Coronary artery (tissue), 2 donors: ENCODE measurements at regions not wholly inside any gene's neighbourhood (a gene's known extent, or its start where the extent isn't known, plus 50 kb on each side); places are given as distances from the start of the nearest gene placed in this dataset.

Source experiments
- DNase-seq: peaks from one replicate; pipeline ENCODE4 v3.0.0-alpha.2; 2017; ENCODE audit warnings: low spot score
- H3K27ac ChIP-seq, 2 donors: fragments of 200-600 bp; sonication (generic); one replicate each; pipeline ENCODE4 v1.5.1; 2016 to 2019
- H3K4me3 ChIP-seq: fragments of 200-600 bp; sonication (generic); 2 replicates; pipeline ENCODE4 v1.5.1; 2016; ENCODE audit warnings: mild to moderate bottlenecking, moderate library complexity
- TF ChIP-seq, protein P1 (sequence below): fragments of 200-600 bp; sonication (generic); IDR thresholded peaks from one replicate; pipeline ENCODE4 v1.5.1; 2019; ENCODE audit warnings: antibody characterized with exemption

GRCh38 chr2:180130403-180130802, 123.3 kb upstream of the CWC22 start:
- H3K27ac ChIP-seq, result no peak overlapping the region
- no peak for DNase-seq
- TF ChIP-seq, protein P1, sequence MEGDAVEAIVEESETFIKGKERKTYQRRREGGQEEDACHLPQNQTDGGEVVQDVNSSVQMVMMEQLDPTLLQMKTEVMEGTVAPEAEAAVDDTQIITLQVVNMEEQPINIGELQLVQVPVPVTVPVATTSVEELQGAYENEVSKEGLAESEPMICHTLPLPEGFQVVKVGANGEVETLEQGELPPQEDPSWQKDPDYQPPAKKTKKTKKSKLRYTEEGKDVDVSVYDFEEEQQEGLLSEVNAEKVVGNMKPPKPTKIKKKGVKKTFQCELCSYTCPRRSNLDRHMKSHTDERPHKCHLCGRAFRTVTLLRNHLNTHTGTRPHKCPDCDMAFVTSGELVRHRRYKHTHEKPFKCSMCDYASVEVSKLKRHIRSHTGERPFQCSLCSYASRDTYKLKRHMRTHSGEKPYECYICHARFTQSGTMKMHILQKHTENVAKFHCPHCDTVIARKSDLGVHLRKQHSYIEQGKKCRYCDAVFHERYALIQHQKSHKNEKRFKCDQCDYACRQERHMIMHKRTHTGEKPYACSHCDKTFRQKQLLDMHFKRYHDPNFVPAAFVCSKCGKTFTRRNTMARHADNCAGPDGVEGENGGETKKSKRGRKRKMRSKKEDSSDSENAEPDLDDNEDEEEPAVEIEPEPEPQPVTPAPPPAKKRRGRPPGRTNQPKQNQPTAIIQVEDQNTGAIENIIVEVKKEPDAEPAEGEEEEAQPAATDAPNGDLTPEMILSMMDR, result no peak
- H3K4me3 ChIP-seq, result no peak overlapping the region

GRCh38 chr2:180128861-180129260, 121.8 kb upstream of the CWC22 start:
- TF ChIP-seq, protein P1, result no peak
- Histone ChIP-seq H3K4me3 (no peak overlapping the region), H3K27ac (no peak overlapping the region)
- DNase-seq, result no peak

DNA sequence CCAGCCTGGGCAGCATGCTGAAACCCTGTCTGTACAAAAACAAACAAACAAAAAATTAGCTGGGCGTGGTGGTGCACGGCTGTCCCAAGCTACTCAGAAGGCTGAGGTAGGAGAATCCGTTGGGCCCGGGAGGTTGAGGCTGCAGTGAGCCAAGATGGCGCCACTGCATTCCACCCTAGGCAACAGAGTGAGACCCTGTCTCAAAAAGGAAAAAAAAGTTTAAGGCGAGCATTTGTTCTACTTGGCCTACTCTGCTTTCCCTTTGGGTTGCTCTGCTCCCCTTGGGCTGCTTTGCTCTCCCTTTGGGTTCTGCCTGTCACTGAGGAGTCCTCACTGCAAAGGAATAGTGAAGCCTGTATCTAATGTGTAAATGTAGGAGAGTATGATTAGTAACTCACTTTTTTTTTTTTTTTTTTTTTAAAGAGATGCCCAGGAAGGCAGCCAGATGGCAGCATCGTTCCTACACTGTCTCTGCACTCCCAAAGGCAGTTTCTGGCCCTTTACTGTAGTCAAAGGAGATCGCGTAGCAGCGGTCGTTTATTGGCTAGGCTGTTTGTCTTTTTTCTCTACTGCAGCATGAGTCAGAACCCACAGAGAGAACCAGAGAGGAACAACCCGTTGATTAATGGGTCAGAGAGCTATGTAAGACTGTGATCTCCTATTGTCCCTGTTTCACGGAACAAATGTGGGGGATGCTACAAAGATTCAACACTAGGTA, 118.3 kb upstream of the CWC22 start:
- no peak for DNase-seq
- Histone ChIP-seq H3K27ac (no peak overlapping the region), H3K4me3 (no peak overlapping the region)
- TF ChIP-seq, protein P1, result peak; percentile 35

DNA sequence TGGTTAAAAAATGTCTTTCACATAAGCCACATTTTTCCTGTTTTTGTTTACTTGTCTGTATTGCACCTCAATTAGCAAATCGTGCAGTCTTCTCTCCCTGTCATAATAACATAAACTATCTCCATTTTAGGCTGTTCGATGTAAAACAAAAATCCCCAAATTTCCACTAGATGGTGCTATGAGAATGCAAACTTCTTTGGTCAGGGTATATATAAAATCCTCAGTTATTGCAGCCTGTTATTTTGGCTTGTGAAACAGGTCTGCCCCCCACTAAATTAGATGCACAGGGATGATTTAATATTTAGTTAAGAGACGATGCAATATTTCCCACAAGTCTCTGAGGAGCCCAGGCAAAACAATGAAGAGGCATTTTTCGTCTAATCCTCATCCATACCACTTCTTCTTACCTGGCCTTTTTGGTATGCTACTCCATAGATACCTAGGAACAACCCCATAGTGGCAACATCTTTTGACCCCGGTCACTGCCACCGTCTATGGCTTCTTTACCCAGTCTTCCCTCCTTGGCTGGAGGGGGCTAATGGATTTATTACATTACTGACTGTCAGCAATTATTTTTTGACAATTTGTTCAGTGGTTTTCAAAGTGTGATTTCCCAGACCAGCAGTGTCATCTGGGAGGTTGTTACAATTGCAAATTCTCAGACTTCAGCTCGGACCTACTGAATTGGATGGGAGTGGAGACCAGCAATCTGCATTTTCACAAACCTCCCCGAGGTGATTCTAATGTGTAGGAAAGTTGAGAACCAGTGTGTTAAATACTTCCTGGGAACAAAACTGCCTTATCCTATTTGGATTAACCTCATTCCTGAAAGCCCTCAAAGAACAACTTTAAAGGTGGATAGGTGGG, 117.4 kb upstream of the CWC22 start:
- Histone ChIP-seq H3K4me3 (no peak overlapping the region), H3K27ac (no peak overlapping the region)
- TF ChIP-seq, protein P1, result no peak
- no peak for DNase-seq

DNA sequence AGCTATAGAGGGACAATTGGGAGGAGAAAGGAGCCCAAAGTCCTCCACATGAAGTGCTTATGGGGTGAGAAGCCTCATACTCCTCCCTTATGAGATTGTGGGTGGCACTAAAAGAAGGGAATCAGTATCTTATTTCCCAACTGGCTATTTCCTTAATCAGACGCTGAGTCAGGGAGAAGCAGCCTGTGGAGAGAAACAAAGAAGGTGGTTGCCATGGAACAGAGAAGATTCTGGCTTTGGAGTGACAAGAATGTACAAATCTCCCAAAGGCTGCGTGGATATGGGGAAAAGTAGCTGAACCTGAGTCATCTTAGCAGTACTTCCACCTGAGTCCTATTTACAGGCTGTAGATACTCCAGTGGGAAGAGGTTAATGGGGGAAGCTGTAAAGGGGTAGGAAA, 115.8 kb upstream of the CWC22 start:
- no peak overlapping the region for H3K27ac ChIP-seq
- TF ChIP-seq, protein P1, result no peak
- H3K4me3 ChIP-seq, result no peak overlapping the region
- DNase-seq, result no peak

DNA sequence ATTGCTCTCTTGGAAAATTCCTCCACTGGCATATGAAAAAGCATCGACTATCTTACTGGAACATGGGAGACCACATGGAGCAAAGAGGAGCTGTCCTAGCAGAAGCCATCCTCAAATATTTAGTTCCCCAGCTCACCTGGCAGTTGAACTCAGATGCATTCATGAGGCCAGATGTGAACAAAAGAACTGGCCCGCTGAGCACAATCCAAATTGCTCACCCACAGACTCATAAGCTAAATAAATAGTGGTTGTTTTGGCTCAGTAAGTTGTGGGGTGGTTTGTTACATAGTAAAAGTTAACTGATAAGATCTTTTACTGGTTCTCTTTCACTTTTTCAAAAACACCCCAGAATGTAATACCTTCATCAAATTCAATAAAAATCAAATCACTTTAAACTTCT, 108.6 kb upstream of the CWC22 start:
- no peak for DNase-seq
- TF ChIP-seq, protein P1, result no peak
- H3K27ac ChIP-seq, result no peak overlapping the region
- no peak overlapping the region for H3K4me3 ChIP-seq

DNA sequence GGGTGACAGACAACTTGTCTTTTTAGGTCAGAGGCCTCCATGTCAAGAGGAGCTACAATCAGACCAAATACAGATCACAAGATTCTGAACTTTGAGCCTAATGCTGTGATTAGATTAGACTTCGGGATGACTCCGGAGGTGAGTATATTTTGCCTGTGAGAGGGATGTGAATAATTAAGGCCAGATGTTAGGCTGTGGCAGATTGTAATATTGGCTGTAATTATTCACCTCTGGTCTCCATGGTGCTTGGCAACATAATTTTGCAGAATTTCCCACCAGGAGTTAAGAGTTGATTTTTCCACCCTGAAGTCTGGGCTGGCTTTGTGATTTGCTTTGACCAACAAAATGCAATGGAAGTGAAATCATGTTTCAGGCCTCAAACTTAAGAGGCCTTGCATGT, 108.2 kb upstream of the CWC22 start:
- TF ChIP-seq, protein P1, result no peak
- Histone ChIP-seq H3K27ac (no peak overlapping the region), H3K4me3 (no peak overlapping the region)
- no peak for DNase-seq
